Activated CD4-positive, alpha-beta T cell treated with anti-CD3 and anti-CD28 coated beads, Interleukin-2, amount 50 U/mL, for 1 hour (primary cell): ENCODE measurements at regions not wholly inside any gene's neighbourhood (a gene's known extent, or its start where the extent isn't known, plus 50 kb on each side); places are given as distances from the start of the nearest gene placed in this dataset.

Source experiments
- DNase-seq: peaks from one replicate; pipeline ENCODE4 v3.0.0-alpha.2; 2020

- DNase-seq: no peak
Observed at GRCh38 chr16:86894029-86894567, 315.7 kb downstream of the FOXL1 start.

GRCh38 chr16:86894925-86895324 is 316.6 kb downstream of the FOXL1 start:
- no peak for DNase-seq

GRCh38 chr16:86895606-86896005 is 317.3 kb downstream of the FOXL1 start:
- no peak for DNase-seq

GRCh38 chr16:86896976-86897375 is 318.6 kb downstream of the FOXL1 start:
- DNase-seq: no peak

- DNase-seq: no peak
Observed at GRCh38 chr16:86897486-86897885, 319.1 kb downstream of the FOXL1 start.

GRCh38 chr16:86898386-86898785 is 320.0 kb downstream of the FOXL1 start:
- DNase-seq: no peak

GRCh38 chr16:86899151-86899550 is 320.8 kb downstream of the FOXL1 start:
- DNase-seq: no peak

GRCh38 chr16:86899757-86900156 is 321.4 kb downstream of the FOXL1 start:
- no peak for DNase-seq

- DNase-seq: no peak
Observed at GRCh38 chr16:86901483-86901882, 323.1 kb downstream of the FOXL1 start.

GRCh38 chr16:86902656-86903001 is 324.3 kb downstream of the FOXL1 start:
- no peak for DNase-seq

- no peak for DNase-seq
Observed at GRCh38 chr16:86903068-86903467, 324.7 kb downstream of the FOXL1 start.

GRCh38 chr16:86905302-86905701 is 327.0 kb downstream of the FOXL1 start:
- no peak for DNase-seq

- DNase-seq: no peak
Observed at GRCh38 chr16:86906623-86907022, 328.3 kb downstream of the FOXL1 start.

- DNase-seq: no peak
Observed at GRCh38 chr16:86909359-86910160, 331.2 kb downstream of the FOXL1 start.

GRCh38 chr16:86910161-86910769 is 331.9 kb downstream of the FOXL1 start:
- no peak for DNase-seq

GRCh38 chr16:86911437-86911958 is 333.1 kb downstream of the FOXL1 start:
- no peak for DNase-seq

- DNase-seq: no peak
Observed at GRCh38 chr16:86913886-86914285, 335.5 kb downstream of the FOXL1 start.

GRCh38 chr16:86914876-86915717 is 336.7 kb downstream of the FOXL1 start:
- no peak for DNase-seq

- DNase-seq: no peak
Observed at GRCh38 chr16:86917471-86918365, 339.4 kb downstream of the FOXL1 start.

GRCh38 chr16:86918637-86919036 is 340.3 kb downstream of the FOXL1 start:
- DNase-seq: no peak

GRCh38 chr16:86919078-86919477 is 340.7 kb downstream of the FOXL1 start:
- DNase-seq: no peak
